Upper lobe of left lung (tissue), 6 donors: ENCODE measurements at regions not wholly inside any gene's neighbourhood (a gene's known extent, or its start where the extent isn't known, plus 50 kb on each side); places are given as distances from the start of the nearest gene placed in this dataset.

Experiments
- ATAC-seq, 2 donors: fragments of 200-7000 bp; cut with Tn5 transposase; one replicate each; pipeline ENCODE4 v1.9.1; 2022; ENCODE audit warnings: mild to moderate bottlenecking in 2 of 2, moderate library complexity in 2 of 2; ENCODE audit not compliant: low FRiP score in 2 of 2
- DNase-seq, 2 donors: peaks; one replicate each; pipeline ENCODE4 v3.0.0-alpha.2; 2019 to 2020
- H3K27ac ChIP-seq, 4 donors: fragments of 200-600 bp; sonication (generic); one replicate each; pipeline ENCODE4 v1.5.1; 2016 to 2019
- H3K27me3 ChIP-seq, 4 donors: fragments of 200-600 bp; sonication (generic); one replicate each; pipeline ENCODE4 v1.5.1; 2017 to 2019
- H3K36me3 ChIP-seq, 4 donors: fragments of 200-600 bp; sonication (generic); one replicate each; pipeline ENCODE4 v1.5.1; 2016 to 2019
- H3K4me1 ChIP-seq, 4 donors: fragments of 200-600 bp; sonication (generic); one replicate each; pipeline ENCODE4 v1.5.1; 2018 to 2019
- H3K4me3 ChIP-seq, 4 donors: fragments of 200-600 bp; sonication (generic); one replicate each; pipeline ENCODE4 v1.5.1; 2017 to 2019; ENCODE audit warnings: mild to moderate bottlenecking in 2 of 4, moderate library complexity in 1 of 4
- H3K9me3 ChIP-seq, 4 donors: fragments of 200-600 bp; sonication (generic); one replicate each; pipeline ENCODE4 v1.5.1; 2018 to 2019
- EP300 ChIP-seq, 4 donors: sonication (generic); formaldehyde crosslinking; IDR thresholded peaks; one replicate each; pipeline ENCODE4 v1.5.1; 2017; ENCODE audit warnings: antibody characterized with exemption in 4 of 4, control low read depth in 2 of 4
- POLR2A ChIP-seq, 4 donors: fragments of 450-650 bp; IDR thresholded peaks; one replicate each; pipeline ENCODE4 v1.5.1; 2016 to 2017; ENCODE audit warnings: antibody characterized with exemption in 4 of 4, mild to moderate bottlenecking in 2 of 4
- POLR2AphosphoS5 ChIP-seq, 2 donors: sonication (generic); formaldehyde crosslinking; IDR thresholded peaks; one replicate each; pipeline ENCODE4 v1.5.1; 2017; ENCODE audit warnings: antibody characterized with exemption in 2 of 2
- WGBS, 2 donors: methylation state at CpG; one replicate each; pipeline ENCODE4 v1.1.5; 2017 to 2018; 5-methylcytosine and 5-hydroxymethylcytosine counted together
- small RNA-seq, 4 donors: library from RNA; depleted of rRNA; stranded (forward); fragments of <200 nt; gene quantifications; one replicate each; pipeline ENCODE3, GENCODE V24; 2016
- TF ChIP-seq, protein P1 (sequence below), 6 experiments: fragments of 450-650 bp in 4 of 6; fragments of 200-600 bp in 2 of 6; sonication (generic) in 2 of 6; IDR thresholded peaks; one replicate each; pipeline ENCODE4 v1.5.1; 2016 to 2019; ENCODE audit warnings: antibody characterized with exemption in 6 of 6
- donor health status: DM: no; HTN: no; CAD: no; lungs with moderate emphysema.
- donor health status: DM: no; HTN: yes; CAD: no; lungs with severe emphysema.

DNA sequence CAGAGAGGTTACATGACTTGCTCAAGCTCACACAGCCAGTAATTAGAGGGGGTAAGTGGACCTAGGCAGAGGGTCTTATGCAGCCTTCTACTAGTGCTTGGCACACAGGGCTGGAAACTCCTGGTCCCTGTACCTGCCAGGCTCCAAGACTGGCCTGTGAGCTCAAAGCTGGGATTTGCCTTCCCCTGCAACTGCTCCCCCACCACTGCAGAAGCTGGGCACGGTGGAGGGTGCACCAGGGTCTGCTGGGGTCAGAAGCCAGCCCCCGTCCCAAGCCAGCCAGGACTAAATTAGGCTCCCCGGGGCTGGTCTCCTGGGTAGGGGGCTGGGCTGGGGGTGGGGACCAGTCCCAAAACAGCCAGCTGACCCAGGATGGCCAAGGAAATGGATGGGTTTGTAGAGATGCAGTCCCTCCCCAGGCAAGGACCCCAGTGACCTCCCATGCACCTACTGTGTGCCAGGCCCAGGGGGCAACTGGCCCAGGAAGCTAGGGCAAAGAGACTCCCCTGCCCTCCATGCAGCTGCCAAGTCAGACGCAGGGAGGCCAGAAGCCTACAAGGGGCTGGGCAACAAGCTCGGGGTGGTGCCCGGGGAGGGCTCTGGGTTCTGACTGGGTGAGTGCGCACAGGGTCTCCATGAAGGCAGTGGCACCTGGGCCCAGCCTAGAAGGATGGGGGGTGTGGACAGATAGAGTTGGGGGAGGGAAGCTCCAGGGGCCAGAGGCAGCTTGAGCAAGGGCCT is 51.8 kb upstream of the LINGO1 start:
- DNase-seq (no peak), ATAC-seq (no peak)
- H3K4me3 ChIP-seq: no peak overlapping the region
- 79 to 80% methylated on average over 4 to 5 of the region's 7 CpGs for WGBS, 2 donors
- no peaks in the 10 kb centered on the region for H3K36me3 ChIP-seq
- H3K4me1 ChIP-seq: no peaks in the 10 kb centered on the region
- H3K27ac ChIP-seq: no peak overlapping the region
- H3K9me3 ChIP-seq: no peaks in the 10 kb centered on the region
- TF ChIP-seq POLR2A (IDR thresholded peaks at IDR 0.05): no peak
- TF ChIP-seq, protein P1, sequence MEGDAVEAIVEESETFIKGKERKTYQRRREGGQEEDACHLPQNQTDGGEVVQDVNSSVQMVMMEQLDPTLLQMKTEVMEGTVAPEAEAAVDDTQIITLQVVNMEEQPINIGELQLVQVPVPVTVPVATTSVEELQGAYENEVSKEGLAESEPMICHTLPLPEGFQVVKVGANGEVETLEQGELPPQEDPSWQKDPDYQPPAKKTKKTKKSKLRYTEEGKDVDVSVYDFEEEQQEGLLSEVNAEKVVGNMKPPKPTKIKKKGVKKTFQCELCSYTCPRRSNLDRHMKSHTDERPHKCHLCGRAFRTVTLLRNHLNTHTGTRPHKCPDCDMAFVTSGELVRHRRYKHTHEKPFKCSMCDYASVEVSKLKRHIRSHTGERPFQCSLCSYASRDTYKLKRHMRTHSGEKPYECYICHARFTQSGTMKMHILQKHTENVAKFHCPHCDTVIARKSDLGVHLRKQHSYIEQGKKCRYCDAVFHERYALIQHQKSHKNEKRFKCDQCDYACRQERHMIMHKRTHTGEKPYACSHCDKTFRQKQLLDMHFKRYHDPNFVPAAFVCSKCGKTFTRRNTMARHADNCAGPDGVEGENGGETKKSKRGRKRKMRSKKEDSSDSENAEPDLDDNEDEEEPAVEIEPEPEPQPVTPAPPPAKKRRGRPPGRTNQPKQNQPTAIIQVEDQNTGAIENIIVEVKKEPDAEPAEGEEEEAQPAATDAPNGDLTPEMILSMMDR (IDR thresholded peaks at IDR 0.05): no peak
- no peak for TF ChIP-seq EP300 (IDR thresholded peaks at IDR 0.05)
- no peak for TF ChIP-seq POLR2AphosphoS5 (IDR thresholded peaks at IDR 0.05)
- no peaks in the 10 kb centered on the region for H3K27me3 ChIP-seq

DNA sequence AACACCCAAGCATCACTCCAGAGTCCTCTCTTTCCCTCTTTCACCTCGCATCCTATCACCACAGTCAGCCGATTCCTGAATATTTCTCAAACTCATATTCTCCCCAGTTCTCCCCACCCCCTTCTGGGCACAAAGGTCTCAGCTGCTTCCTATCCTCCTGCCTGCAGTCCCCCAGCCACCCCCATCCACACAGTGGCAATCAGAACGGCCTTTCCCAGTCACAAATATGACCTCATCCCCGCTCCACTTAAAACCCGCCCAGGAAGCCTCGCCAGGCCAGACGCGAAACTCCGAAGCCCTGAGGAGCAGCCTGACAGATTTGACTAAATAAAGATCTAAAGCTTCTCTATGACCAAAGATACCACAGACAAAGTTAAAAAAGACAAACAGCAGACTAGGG is 49.9 kb upstream of the LINGO1 start:
- Histone ChIP-seq H3K4me1 (no peaks in the 10 kb centered on the region), H3K27ac (no peak overlapping the region)

More for the DNA sequence above, 49.9 kb upstream of the LINGO1 start:
- Histone ChIP-seq H3K36me3 (no peaks in the 10 kb centered on the region), H3K27me3 (no peaks in the 10 kb centered on the region), H3K4me3 (no peak overlapping the region), H3K9me3 (no peaks in the 10 kb centered on the region)
- 31 to 48% methylated on average over 9 of the region's 9 CpGs for WGBS, 2 donors
- DNase-seq (no peak), ATAC-seq (no peak)
- TF ChIP-seq EP300 (IDR thresholded peaks at IDR 0.05): no peak
- TF ChIP-seq POLR2A (IDR thresholded peaks at IDR 0.05): no peak
- TF ChIP-seq POLR2AphosphoS5 (IDR thresholded peaks at IDR 0.05): no peak
- TF ChIP-seq, protein P1 (IDR thresholded peaks at IDR 0.05): no peak

Small RNA genes in the stretch of these regions (small RNA-seq; reads per million reads assigned to genes)
- gene RN7SL214P: 0 reads per million in 4 donors
